ENCODE measurements at regions not wholly inside any gene's neighbourhood (a gene's known extent, or its start where the extent isn't known, plus 50 kb on each side); places are given as distances from the start of the nearest gene placed in this dataset.
"Not testable (repeated sequence)": the region's sequence is repeated elsewhere in the genome, so short reads cannot be mapped to it uniquely, and the experiment has no call there.

DNA sequence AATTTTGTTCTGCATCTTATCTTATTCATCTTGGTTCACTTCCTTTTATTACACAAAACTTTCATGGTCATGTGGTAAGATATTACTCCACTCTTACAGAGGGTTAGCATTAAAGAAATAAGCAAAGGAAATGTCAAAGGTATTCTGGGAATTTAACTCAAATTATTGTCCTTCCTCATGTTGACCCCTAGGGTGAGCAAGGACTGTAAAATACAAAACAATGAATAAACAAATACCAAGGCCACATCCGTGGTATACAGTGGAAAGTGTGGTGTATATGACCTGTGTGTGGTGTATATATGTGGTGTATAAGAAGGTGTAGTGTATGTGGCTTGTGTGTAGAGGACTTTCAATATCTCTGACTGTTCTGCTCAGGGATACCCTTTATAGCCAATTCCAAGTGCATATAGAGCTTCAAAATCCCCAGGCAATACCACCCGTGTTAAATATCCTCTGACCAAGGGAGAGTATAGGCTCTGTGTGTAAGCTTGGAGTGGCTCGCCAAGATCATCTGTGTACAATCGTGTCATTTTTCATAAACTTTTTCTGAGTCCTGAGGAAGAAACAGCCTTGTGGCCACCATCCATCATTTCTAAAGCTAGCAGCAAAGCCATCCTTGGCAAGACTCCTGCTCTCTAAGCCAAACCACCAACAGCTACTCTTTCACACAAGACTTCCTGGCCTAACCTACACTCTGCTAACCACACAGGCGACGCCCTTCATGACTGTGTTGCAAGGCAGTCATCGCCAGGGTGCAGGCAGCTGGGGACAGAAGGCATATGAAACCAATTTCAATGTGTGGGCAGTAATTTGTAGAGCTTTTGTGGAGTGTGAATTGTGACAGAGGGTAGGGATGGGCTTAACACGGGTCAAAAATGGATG is 548.0 kb downstream of the ETS1 start:
- FAIRE-seq = peak; percentile 13
- TF ChIP-seq, protein P1, sequence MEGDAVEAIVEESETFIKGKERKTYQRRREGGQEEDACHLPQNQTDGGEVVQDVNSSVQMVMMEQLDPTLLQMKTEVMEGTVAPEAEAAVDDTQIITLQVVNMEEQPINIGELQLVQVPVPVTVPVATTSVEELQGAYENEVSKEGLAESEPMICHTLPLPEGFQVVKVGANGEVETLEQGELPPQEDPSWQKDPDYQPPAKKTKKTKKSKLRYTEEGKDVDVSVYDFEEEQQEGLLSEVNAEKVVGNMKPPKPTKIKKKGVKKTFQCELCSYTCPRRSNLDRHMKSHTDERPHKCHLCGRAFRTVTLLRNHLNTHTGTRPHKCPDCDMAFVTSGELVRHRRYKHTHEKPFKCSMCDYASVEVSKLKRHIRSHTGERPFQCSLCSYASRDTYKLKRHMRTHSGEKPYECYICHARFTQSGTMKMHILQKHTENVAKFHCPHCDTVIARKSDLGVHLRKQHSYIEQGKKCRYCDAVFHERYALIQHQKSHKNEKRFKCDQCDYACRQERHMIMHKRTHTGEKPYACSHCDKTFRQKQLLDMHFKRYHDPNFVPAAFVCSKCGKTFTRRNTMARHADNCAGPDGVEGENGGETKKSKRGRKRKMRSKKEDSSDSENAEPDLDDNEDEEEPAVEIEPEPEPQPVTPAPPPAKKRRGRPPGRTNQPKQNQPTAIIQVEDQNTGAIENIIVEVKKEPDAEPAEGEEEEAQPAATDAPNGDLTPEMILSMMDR (IDR thresholded peaks at IDR 0.05; ENCODE audit: insufficient read depth, low read length, severe bottlenecking) = no peak
- peak; percentile 83 for DNase-seq (ENCODE audit: low read depth)
- Histone ChIP-seq H3K27me3 (ENCODE audit: control insufficient read depth, insufficient read depth, low read length) (no peaks in the 10 kb centered on the region), H3K4me3 (ENCODE audit: low read depth, low read length) (no peak overlapping the region), H3K36me3 (ENCODE audit: control insufficient read depth, insufficient read depth, low read length) (no peaks in the 10 kb centered on the region)

DNA sequence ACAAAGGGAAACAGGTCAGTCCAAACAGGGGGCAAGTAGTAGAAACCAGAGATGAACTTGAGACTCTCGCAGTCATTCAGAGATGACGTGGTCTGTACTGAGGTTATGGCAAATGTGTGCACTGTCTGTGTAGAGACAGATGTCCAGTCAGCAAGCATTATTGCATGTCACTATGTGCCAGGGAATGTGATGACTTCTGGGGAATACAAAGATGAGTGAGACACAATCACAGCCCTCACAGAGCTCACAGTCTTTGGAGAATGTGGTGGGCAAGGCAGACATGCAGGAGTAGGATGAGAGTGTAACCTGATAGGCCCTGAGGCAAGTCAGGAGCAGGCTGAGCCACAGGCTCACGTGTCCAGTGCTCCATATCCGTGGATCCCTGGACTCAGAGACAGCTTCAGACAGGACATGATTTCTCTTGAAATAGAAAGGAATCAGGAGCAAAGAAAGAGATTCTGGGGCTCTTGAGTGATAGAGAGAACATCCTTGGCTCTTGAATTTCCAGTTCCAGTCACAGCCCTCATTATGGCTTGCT is 550.7 kb downstream of the ETS1 start:
- Histone ChIP-seq H3K27me3 (ENCODE audit: control insufficient read depth, insufficient read depth, low read length) (no peaks in the 10 kb centered on the region), H3K36me3 (ENCODE audit: control insufficient read depth, insufficient read depth, low read length) (no peaks in the 10 kb centered on the region), H3K4me3 (ENCODE audit: low read depth, low read length) (no peak overlapping the region)
- TF ChIP-seq, protein P1 (IDR thresholded peaks at IDR 0.05; ENCODE audit: insufficient read depth, low read length, severe bottlenecking) = no peak
- DNase-seq (ENCODE audit: low read depth) (no peak), FAIRE-seq (peak; percentile 96)

DNA sequence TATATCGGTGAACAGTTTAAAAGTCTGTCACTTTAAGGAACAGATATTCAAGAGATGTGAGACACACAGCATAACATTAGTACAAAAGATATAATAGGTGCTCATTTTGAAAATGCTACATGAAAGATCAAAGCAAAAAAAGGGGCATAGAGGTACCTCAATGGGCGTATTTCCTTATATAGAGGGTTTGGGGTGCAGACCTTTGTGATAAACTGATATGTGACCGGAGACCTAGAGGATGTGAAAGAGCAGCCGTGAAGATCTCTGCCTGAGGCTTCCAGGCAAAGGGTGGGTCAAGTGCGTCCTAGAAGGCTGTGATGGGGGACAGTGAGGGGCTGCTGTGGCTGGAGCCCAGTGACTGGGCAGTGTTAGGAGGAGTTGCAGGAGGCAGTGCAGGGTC is 551.4 kb downstream of the ETS1 start:
- no peak for DNase-seq (ENCODE audit: low read depth)
- no peak for FAIRE-seq
- no peaks in the 10 kb centered on the region for H3K36me3 ChIP-seq (ENCODE audit: control insufficient read depth, insufficient read depth, low read length)
- H3K4me3 ChIP-seq (ENCODE audit: low read depth, low read length) = no peak overlapping the region
- no peaks in the 10 kb centered on the region for H3K27me3 ChIP-seq (ENCODE audit: control insufficient read depth, insufficient read depth, low read length)
- TF ChIP-seq, protein P1 (IDR thresholded peaks at IDR 0.05; ENCODE audit: insufficient read depth, low read length, severe bottlenecking) = no peak

DNA sequence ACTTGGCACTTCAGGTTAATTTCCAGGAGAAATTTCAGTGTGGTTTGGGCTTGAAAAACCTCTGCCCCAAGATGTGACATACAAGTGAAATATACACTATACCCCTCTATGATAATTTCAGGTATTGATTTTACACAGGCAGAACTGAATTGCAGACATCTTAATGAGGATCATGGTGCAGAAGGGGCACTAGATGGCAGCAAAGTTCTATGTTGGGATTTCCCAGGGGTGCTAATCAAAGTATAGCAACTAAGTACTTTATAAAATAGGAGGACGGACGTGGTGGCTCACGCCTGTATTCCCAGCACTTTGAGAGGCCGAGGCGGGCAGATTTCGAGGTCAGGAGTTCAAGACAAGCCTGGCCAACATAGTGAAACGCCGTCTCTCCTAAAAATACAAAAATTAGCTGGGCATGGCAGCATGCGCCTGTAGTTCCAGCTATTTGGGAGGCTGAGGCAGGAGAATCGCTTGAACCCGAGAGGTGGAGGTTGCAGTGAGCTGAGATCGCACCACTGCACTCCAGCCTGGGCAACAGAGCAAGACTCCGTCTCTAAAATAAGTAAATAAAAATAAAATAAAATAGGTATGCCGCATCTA is 555.7 kb downstream of the ETS1 start:
- not testable (repeated sequence) for H3K36me3 ChIP-seq (ENCODE audit: control insufficient read depth, insufficient read depth, low read length); H3K27me3 ChIP-seq (ENCODE audit: control insufficient read depth, insufficient read depth, low read length); H3K4me3 ChIP-seq (ENCODE audit: low read depth, low read length); FAIRE-seq
- peak; percentile 75 for DNase-seq (ENCODE audit: low read depth)
- TF ChIP-seq, protein P1 (IDR thresholded peaks at IDR 0.05; ENCODE audit: insufficient read depth, low read length, severe bottlenecking) = peak; percentile 60

DNA sequence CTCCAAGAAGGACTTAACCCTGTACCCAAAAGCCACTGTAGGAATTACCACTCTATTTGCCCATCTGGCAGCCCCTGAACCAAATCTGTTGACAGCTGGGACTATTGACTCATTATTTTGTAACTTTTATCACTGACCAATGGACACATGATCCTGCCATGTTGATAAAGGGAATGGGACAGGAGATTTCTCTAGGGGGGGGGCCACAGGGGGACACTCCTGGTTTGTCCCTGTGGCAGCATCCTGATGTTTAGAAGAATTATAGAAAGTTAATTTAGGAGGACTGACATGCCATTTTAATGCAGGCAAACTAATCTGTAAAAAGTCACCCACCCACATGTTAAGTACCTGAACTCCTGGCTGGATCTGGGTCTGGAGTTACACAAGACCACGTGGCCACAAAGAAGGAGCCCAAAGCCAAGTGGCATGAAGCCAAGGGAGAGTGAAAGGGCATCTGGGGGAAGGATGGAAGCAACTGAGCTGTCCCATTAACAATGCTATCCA is 558.1 kb downstream of the ETS1 start:
- Histone ChIP-seq H3K36me3 (ENCODE audit: control insufficient read depth, insufficient read depth, low read length) (no peaks in the 10 kb centered on the region), H3K27me3 (ENCODE audit: control insufficient read depth, insufficient read depth, low read length) (no peaks in the 10 kb centered on the region), H3K4me3 (ENCODE audit: low read depth, low read length) (no peak overlapping the region)
- no peak for FAIRE-seq
- TF ChIP-seq, protein P1 (IDR thresholded peaks at IDR 0.05; ENCODE audit: insufficient read depth, low read length, severe bottlenecking) = no peak
- no peak for DNase-seq (ENCODE audit: low read depth)

Measured in bronchial epithelial cell (primary cell).